IMR-90 (cell line): ENCODE measurements at regions not wholly inside any gene's neighbourhood (a gene's known extent, or its start where the extent isn't known, plus 50 kb on each side); places are given as distances from the start of the nearest gene placed in this dataset.

Source experiments
- ATAC-seq: fragments of 200-7000 bp; cut with Tn5 transposase; 2 replicates; pipeline ENCODE4 v1.9.1; 2020; ENCODE audit warnings: low read depth, mild to moderate bottlenecking, moderate library complexity
- BruUV-seq: library from RNA; stranded (reverse); fragments of 400-500 nt; replicated peaks from 2 replicates; lab custom pipeline; 2021; lab: Mats Ljungman, UMichigan
- CTCF ChIA-PET: fragments of 300-600 bp; formaldehyde crosslinking; extraction: SDS; loops from one replicate; lab custom pipeline; 2021; ENCODE audit warnings: antibody characterized with exemption; lab: Yijun Ruan, JAX
- POLR2A ChIA-PET: fragments of 300-600 bp; sonication (Branson Sonifier 250); formaldehyde crosslinking; loops from one replicate; lab custom pipeline; 2022; ENCODE audit warnings: antibody characterized with exemption; ENCODE audit not compliant: unreplicated experiment; lab: Charles Lee
- DNase-seq: peaks from one replicate; pipeline ENCODE4 v3.0.0; 2013
- H2AFZ ChIP-seq: replicated peaks from 2 replicates; pipeline ENCODE3; 2013; ENCODE audit warnings: low read length, mild to moderate bottlenecking; ENCODE audit not compliant: poor library complexity
- H2AK5ac ChIP-seq: 2 replicates; pipeline ENCODE4 v1.6.1; 2013; ENCODE audit warnings: low read depth, low read length, inconsistent platforms
- H2AK9ac ChIP-seq: replicated peaks from 2 replicates; pipeline ENCODE3; 2013; ENCODE audit warnings: mild to moderate bottlenecking, low read depth, low read length, moderate library complexity; ENCODE audit not compliant: poor library complexity
- H2BK120ac ChIP-seq: 2 replicates; pipeline ENCODE4 v1.6.1; 2013; ENCODE audit warnings: low read depth, low read length, inconsistent platforms
- H2BK15ac ChIP-seq: 3 replicates; pipeline ENCODE4 v1.6.1; 2013; ENCODE audit warnings: low read depth, low read length, inconsistent platforms
- H2BK20ac ChIP-seq: 2 replicates; pipeline ENCODE4 v1.6.1; 2013; ENCODE audit warnings: low read depth, mild to moderate bottlenecking, inconsistent platforms, low read length, moderate library complexity
- H2BK5ac ChIP-seq: 2 replicates; pipeline ENCODE4 v1.6.1; 2013; ENCODE audit warnings: mild to moderate bottlenecking, low read depth, low read length, inconsistent platforms; ENCODE audit not compliant: poor library complexity, severe bottlenecking
- H3K14ac ChIP-seq: replicated peaks from 2 replicates; pipeline ENCODE4 v1.6.1; 2013; ENCODE audit warnings: low read depth, low read length, inconsistent platforms
- H3K18ac ChIP-seq: 2 replicates; pipeline ENCODE4 v1.6.1; 2013; ENCODE audit warnings: low read depth, low read length, control low read depth
- H3K23ac ChIP-seq: 2 replicates; pipeline ENCODE4 v1.6.1; 2013; ENCODE audit warnings: low read depth, low read length, inconsistent platforms
- H3K27ac ChIP-seq: 2 replicates; pipeline ENCODE4 v1.5.1; 2013; ENCODE audit warnings: mild to moderate bottlenecking, control low read depth, low read length; ENCODE audit not compliant: insufficient read depth
- H3K27me3 ChIP-seq: 2 replicates; pipeline ENCODE4 v1.6.1; 2013; ENCODE audit warnings: low read length; ENCODE audit not compliant: control insufficient read depth, insufficient read depth
- H3K36me3 ChIP-seq: 2 replicates; pipeline ENCODE4 v1.6.1; 2013; ENCODE audit warnings: low read length, mixed read lengths; ENCODE audit not compliant: control insufficient read depth, insufficient read depth
- H3K4ac ChIP-seq: 2 replicates; pipeline ENCODE4 v1.6.1; 2013; ENCODE audit warnings: low read depth, low read length, inconsistent platforms
- H3K4me1 ChIP-seq: 2 replicates; pipeline ENCODE4 v1.6.1; 2013; ENCODE audit warnings: low read length, mixed read lengths; ENCODE audit not compliant: control insufficient read depth, insufficient read depth
- H3K4me2 ChIP-seq: 2 replicates; pipeline ENCODE4 v1.6.1; 2013; ENCODE audit warnings: low read depth, mild to moderate bottlenecking, control low read depth, low read length, moderate library complexity
- H3K4me3 ChIP-seq: 2 replicates; pipeline ENCODE4 v1.5.1; 2013; ENCODE audit warnings: low read depth, mild to moderate bottlenecking, control low read depth, low read length, moderate library complexity; ENCODE audit not compliant: insufficient read depth
- H3K56ac ChIP-seq: 2 replicates; pipeline ENCODE4 v1.6.1; 2013; ENCODE audit warnings: low read length, inconsistent platforms; ENCODE audit not compliant: insufficient read depth; ENCODE audit errors: extremely low read depth
- H3K79me1 ChIP-seq, 2 experiments: 2 replicates each; pipeline ENCODE4 v1.6.1; 2013; ENCODE audit warnings: low read length in 2 of 2, inconsistent platforms in 1 of 2, low read depth in 1 of 2
- H3K9ac ChIP-seq: 2 replicates; pipeline ENCODE4 v1.6.1; 2013; ENCODE audit warnings: low read depth, low read length, control low read depth
- H3K9me1 ChIP-seq: 2 replicates; pipeline ENCODE4 v1.6.1; 2013; ENCODE audit warnings: low read length, inconsistent platforms; ENCODE audit not compliant: insufficient read depth
- H3K9me3 ChIP-seq: 2 replicates; pipeline ENCODE4 v1.6.1; 2013; ENCODE audit warnings: low read length; ENCODE audit not compliant: control insufficient read depth, insufficient read depth
- H4K20me1 ChIP-seq: 2 replicates; pipeline ENCODE4 v1.6.1; 2013; ENCODE audit warnings: low read length, inconsistent platforms; ENCODE audit not compliant: insufficient read depth
- H4K5ac ChIP-seq: 2 replicates; pipeline ENCODE4 v1.6.1; 2013; ENCODE audit warnings: mild to moderate bottlenecking, low read depth, low read length, control low read depth
- H4K8ac ChIP-seq, 2 experiments: 2 replicates each; pipeline ENCODE4 v1.6.1; 2013; ENCODE audit warnings: low read depth in 2 of 2, low read length in 2 of 2, control low read depth in 1 of 2, inconsistent platforms in 1 of 2
- H4K91ac ChIP-seq: 2 replicates; pipeline ENCODE4 v1.6.1; 2013; ENCODE audit warnings: low read depth, low read length, inconsistent platforms; ENCODE audit not compliant: insufficient read depth
- CEBPB ChIP-seq: IDR thresholded peaks from 2 replicates; pipeline ENCODE4 v1.6.1; 2012; ENCODE audit warnings: low read depth, low read length, improper control_type of control experiment
- RFX5 ChIP-seq: IDR thresholded peaks from 2 replicates; pipeline ENCODE4 v1.8.0; 2012; ENCODE audit warnings: low read depth, mild to moderate bottlenecking, low read length, moderate library complexity
- WGBS, 2 experiments: methylation state at CpG; one replicate each; pipeline versions ENCODE4 v1.1.5 to v1.1.7; 2013; ENCODE audit warnings: missing lambda C conversion rate in 2 of 2; ENCODE audit not compliant: insufficient read length in 1 of 2; ENCODE audit errors: extremely low coverage in 2 of 2; 5-methylcytosine and 5-hydroxymethylcytosine counted together
- dilution Hi-C: fragments of 300-500 bp; cut with HindIII; formaldehyde crosslinking; loops from one replicate; pipeline ENCODE4 v1.14.3; 2018; ENCODE audit warnings: low sequenced_read_pairs; ENCODE audit not compliant: unreplicated experiment
- in situ Hi-C: fragments of 300-500 bp; cut with MboI; formaldehyde crosslinking; loops from 3 replicates; pipeline ENCODE4 v1.14.3; 2019; ENCODE audit warnings: low sequenced_read_pairs, inconsistent platforms, mixed read lengths
- intact Hi-C: fragments of 100-400 bp; cut with micrococcal nuclease; formaldehyde crosslinking; loops from 2 replicates; pipeline ENCODE4 v1.10.0; 2022

DNA sequence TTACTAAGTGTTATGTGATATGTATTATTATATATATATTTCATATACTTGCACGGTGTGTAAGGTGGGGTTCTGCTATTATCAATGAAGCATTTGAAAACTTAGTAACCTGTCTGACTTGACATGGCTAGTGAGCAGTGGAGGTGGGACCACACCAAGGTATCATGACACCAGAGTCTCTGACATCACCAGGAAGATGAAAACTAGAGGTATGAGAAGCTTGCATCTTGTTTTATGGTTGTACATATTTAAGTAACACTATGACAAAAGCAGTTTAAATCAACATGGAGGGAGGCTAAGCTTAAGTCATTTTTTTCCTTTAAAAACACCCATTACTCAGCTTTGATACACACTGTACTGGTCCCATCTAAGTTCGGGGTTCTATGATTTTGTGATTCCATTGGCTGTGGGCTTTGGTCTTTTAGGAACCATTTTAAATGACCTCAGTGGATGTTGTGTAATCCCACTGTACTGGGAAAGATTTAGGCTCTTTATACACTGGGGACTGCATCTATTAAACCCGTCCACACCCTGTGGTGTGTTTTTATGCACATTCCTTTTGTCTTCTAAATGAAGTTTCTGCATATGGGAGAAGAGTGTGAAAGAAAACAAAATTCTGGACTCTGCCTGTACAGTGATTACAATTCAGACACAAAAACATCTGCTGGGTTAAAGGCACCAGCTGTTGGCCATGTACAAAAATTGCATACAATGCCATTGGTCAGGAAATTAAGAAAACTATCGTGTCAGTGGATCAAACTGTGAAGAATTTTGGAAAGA lies 570.6 kb downstream of the SPRY1 start:
- intact Hi-C loops (no loop called here), in situ Hi-C loops (no loop called here), dilution Hi-C loops (no loop called here)
- Histone ChIP-seq H3K36me3 (no peaks in the 10 kb centered on the region), H3K56ac (no peak overlapping the region), H3K27ac (peak overlapping the region; percentile 64; the same call in 1 of the 2 replicates), H3K4me3 (no peak overlapping the region), H2BK120ac (peak overlapping the region; percentile 14; the same call in 1 of the 2 replicates), H3K79me1 (no peaks in the 10 kb centered on the region), H3K9ac (no peak overlapping the region), H3K4me2 (no peak overlapping the region), H2BK5ac (no peak overlapping the region), H4K20me1 (no peaks in the 10 kb centered on the region), H3K14ac (no peak overlapping the region), H2AK9ac (no peak overlapping the region), H4K91ac (no peak overlapping the region), H3K23ac (no peak overlapping the region), H3K4ac (no peak overlapping the region), H3K9me1 (no peaks in the 10 kb centered on the region), H2BK20ac (no peak overlapping the region), H3K9me3 (no peaks in the 10 kb centered on the region), H2AK5ac (no peak overlapping the region), H4K5ac (peak overlapping the region; percentile 72), H4K8ac (peak overlapping the region in 1 of 2 experiments; percentile 9; a peak in 1 of 4 replicates), H2BK15ac (no peak overlapping the region), H2AFZ (no peak overlapping the region), H3K27me3 (no peaks in the 10 kb centered on the region), H3K18ac (peak overlapping the region; percentile 72; the same call in 1 of the 2 replicates), H3K4me1 (peaks cover 3% of the 10 kb centered on the region; the same call in 1 of the 2 replicates)
- no CpG with 5 or more reads among the region's 4 CpGs for WGBS, 2 experiments
- ChIA-PET POLR2A (no interaction called here), CTCF (interaction anchor here (0.6 kb wide), 1 partner anchor 110 kb away, joined by 3 read pairs; no protein-coding TSS in a partner anchor)
- TF ChIP-seq CEBPB (0 out of 2 replicates have a peak, but pooled peaks have one; percentile 2), RFX5 (no peak)
- no peak for DNase-seq
- no TSS peak for BruUV-seq
- peak; percentile 42; the same call in 1 of the 2 replicates for ATAC-seq
